ENCODE measurements at regions not wholly inside any gene's neighbourhood (a gene's known extent, or its start where the extent isn't known, plus 50 kb on each side); places are given as distances from the start of the nearest gene placed in this dataset.

- TF ChIP-seq EZH2 (IDR thresholded peaks at IDR 0.05; ENCODE audit: low read depth, low read length, severe bottlenecking) (no peak), BACH1 (IDR thresholded peaks at IDR 0.05; ENCODE audit: low read length) (no peak), TAF1 (IDR thresholded peaks at IDR 0.05; ENCODE audit: low read depth, low read length) (no peak)
These were observed 785.3 kb upstream of the RIOK2 start (continued) for GRCh38 chr5:97968346-97968745.

All from H1 (cell line).